ENCODE measurements at regions not wholly inside any gene's neighbourhood (a gene's known extent, or its start where the extent isn't known, plus 50 kb on each side); places are given as distances from the start of the nearest gene placed in this dataset.

DNA sequence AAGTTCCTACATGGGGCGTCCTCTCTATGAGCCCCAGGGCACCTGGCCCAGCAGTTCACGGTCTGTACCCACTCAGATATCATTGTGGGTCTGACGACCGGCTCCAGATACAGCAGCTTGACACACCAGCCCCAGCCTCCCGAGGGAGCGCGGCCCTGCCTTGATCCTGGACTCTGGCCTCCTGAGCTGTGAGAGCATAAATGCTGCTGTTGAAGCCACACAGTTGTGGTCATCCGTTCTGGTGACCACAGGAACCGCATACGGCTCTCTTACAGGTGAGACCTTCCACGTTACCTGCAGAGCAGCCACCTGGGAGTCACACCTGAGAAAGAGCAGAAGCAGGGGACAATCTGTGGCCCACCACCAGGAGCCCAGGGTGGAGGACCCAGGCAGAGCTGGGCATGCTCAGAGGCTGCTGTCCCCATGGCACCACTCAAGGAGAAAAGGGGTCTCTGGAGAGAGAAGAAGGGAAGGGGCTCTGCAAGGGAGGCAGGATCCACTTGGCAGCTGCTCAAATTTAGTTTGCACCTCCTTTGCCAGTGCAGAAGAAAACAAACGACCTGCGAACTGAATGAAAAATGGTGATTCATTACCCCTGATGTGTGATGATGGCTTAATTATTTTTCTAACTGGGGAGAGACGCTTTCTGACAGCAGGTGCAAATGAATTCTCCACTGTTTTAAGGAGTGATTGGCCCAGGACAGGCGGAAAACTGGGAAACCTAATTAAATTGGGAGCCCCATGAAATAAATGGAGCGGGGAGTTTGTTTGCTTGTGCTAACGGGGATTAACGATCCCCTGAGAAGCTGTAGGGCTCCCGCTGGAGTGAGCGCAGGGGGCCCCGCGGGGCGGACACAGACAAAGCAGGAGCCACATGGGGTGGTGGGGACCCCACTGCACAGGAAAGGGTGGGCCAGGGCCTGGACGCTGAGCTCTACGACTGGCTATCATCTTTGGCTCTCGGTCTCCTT, 208.9 kb downstream of the RBFOX3 start (continued):
- no peak for TF ChIP-seq ZNF318 (CRISPR knock-in tag; IDR thresholded peaks at IDR 0.05)
- TF ChIP-seq, protein P1, sequence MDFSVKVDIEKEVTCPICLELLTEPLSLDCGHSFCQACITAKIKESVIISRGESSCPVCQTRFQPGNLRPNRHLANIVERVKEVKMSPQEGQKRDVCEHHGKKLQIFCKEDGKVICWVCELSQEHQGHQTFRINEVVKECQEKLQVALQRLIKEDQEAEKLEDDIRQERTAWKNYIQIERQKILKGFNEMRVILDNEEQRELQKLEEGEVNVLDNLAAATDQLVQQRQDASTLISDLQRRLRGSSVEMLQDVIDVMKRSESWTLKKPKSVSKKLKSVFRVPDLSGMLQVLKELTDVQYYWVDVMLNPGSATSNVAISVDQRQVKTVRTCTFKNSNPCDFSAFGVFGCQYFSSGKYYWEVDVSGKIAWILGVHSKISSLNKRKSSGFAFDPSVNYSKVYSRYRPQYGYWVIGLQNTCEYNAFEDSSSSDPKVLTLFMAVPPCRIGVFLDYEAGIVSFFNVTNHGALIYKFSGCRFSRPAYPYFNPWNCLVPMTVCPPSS (IDR thresholded peaks at IDR 0.05): no peak

All from HepG2 (cell line).